ENCODE measurements at regions not wholly inside any gene's neighbourhood (a gene's known extent, or its start where the extent isn't known, plus 50 kb on each side); places are given as distances from the start of the nearest gene placed in this dataset.
"Not testable (repeated sequence)": the region's sequence is repeated elsewhere in the genome, so short reads cannot be mapped to it uniquely, and the experiment has no call there.

DNA sequence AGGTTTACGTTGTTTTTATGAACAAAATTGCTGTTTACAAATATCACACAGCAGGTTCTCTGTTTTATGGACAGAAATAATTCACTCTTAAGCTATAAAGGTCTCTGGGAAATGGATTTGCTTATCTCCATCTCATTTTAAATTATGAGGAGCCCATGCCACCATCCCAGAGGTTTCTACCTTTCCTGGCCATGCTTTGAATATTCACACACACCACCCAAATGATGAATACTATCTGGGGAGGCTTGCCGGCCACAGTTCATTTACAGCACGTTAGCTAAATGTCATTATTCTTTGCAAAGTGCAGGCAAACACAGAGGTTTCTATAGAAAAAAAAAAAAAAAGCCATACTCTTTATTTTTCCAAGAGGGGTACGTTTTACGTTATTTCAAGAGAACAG is 1446.7 kb downstream of the FAM181B start:
- Histone ChIP-seq H3K27me3 (ENCODE audit: control insufficient read depth in 3 of 3, insufficient read depth in 3 of 3, low read depth in 1 of 3, low read length in 3 of 3) (no peaks in the 10 kb centered on the region), H3K4me1 (ENCODE audit: control insufficient read depth in 2 of 2, insufficient read depth in 1 of 2, low read depth in 1 of 2, low read length in 2 of 2) (peaks cover 0 to 11% of the 10 kb centered on the region in 2 donors), H2BK15ac (ENCODE audit: low read length) (no peak overlapping the region), H3K79me1 (ENCODE audit: low read depth, low read length) (no peaks in the 10 kb centered on the region), H3K23ac (ENCODE audit: low read depth, low read length, poor library complexity) (no peak overlapping the region), H2BK120ac (ENCODE audit: low read depth, low read length) (no peak overlapping the region), H3K18ac (ENCODE audit: low read length) (no peak overlapping the region), H3K9me3 (replicated peaks in 1 of 2; ENCODE audit: control insufficient read depth in 2 of 2, insufficient read depth in 1 of 2, low read depth in 1 of 2, low read length in 2 of 2) (peaks cover 0 to 4% of the 10 kb centered on the region in 2 donors), H3K36me3 (replicated peaks in 1 of 2; ENCODE audit: control insufficient read depth in 2 of 2, insufficient read depth in 2 of 2, low read length in 2 of 2) (no peaks in the 10 kb centered on the region), H3K27ac (replicated peaks; ENCODE audit: low read length) (no peak overlapping the region), H3K4ac (ENCODE audit: low read length) (no peak overlapping the region), H3K14ac (ENCODE audit: low read length) (no peak overlapping the region), H2BK5ac (ENCODE audit: low read length) (no peak overlapping the region), H3K4me2 (ENCODE audit: insufficient read depth, low read length, poor library complexity, severe bottlenecking) (no peak overlapping the region), H3K9ac (ENCODE audit: low read depth, low read length, poor library complexity) (no peak overlapping the region), H4K91ac (ENCODE audit: low read depth, low read length, poor library complexity) (no peak overlapping the region), H2AK5ac (ENCODE audit: low read depth, low read length) (no peak overlapping the region), H4K8ac (ENCODE audit: low read depth, low read length) (no peak overlapping the region), H2AFZ (ENCODE audit: low read length) (no peak overlapping the region), H3K4me3 (ENCODE audit: low read length in 2 of 2) (no peak overlapping the region), H2BK12ac (ENCODE audit: low read length) (no peak overlapping the region)
- WGBS, 2 donors (ENCODE audit: extremely low coverage in 2 of 2, insufficient read length in 2 of 2, insufficient replicate concordance in 1 of 2): no CpG with 5 or more reads among the region's 5 CpGs
- no peak for DNase-seq (ENCODE audit: low spot score)

DNA sequence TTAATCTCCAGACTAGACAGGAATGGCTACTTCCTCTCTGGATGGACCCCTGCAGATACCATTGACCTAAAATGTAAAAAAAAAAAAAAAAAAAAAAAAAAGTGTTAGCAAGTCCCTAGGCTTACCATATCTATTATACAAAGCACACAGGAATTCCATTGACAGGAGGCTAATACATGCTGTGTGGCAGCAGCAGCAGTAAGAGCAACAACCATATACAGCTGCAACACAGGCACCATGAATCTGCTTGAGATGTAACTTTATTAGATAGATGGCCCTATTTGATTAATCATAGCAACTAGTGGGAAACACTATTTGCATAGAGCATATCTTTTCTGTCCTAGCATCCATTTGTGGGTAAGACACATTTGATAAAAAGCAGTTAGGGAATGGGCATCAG is 1447.1 kb downstream of the FAM181B start:
- H3K23ac ChIP-seq (ENCODE audit: low read depth, low read length, poor library complexity): no peak overlapping the region
- no peak overlapping the region for H2BK5ac ChIP-seq (ENCODE audit: low read length)
- H3K9me3 ChIP-seq (replicated peaks in 1 of 2; ENCODE audit: control insufficient read depth in 2 of 2, insufficient read depth in 1 of 2, low read depth in 1 of 2, low read length in 2 of 2): peaks cover 0 to 4% of the 10 kb centered on the region in 2 donors
- no peak overlapping the region for H2BK15ac ChIP-seq (ENCODE audit: low read length)
- no peak overlapping the region for H3K4ac ChIP-seq (ENCODE audit: low read length)
- H3K4me3 ChIP-seq (ENCODE audit: low read length in 2 of 2): no peak overlapping the region
- H3K18ac ChIP-seq (ENCODE audit: low read length): no peak overlapping the region
- H3K79me1 ChIP-seq (ENCODE audit: low read depth, low read length): no peaks in the 10 kb centered on the region
- H3K27me3 ChIP-seq (ENCODE audit: control insufficient read depth in 3 of 3, insufficient read depth in 3 of 3, low read depth in 1 of 3, low read length in 3 of 3): no peaks in the 10 kb centered on the region
- H3K14ac ChIP-seq (ENCODE audit: low read length): no peak overlapping the region
- H3K4me1 ChIP-seq (ENCODE audit: control insufficient read depth in 2 of 2, insufficient read depth in 1 of 2, low read depth in 1 of 2, low read length in 2 of 2): peaks cover 0 to 11% of the 10 kb centered on the region in 2 donors
- H2BK120ac ChIP-seq (ENCODE audit: low read depth, low read length): no peak overlapping the region
- H3K4me2 ChIP-seq (ENCODE audit: insufficient read depth, low read length, poor library complexity, severe bottlenecking): no peak overlapping the region
- H2AK5ac ChIP-seq (ENCODE audit: low read depth, low read length): no peak overlapping the region
- no peak overlapping the region for H4K91ac ChIP-seq (ENCODE audit: low read depth, low read length, poor library complexity)
- no peak overlapping the region for H3K27ac ChIP-seq (replicated peaks; ENCODE audit: low read length)
- H4K8ac ChIP-seq (ENCODE audit: low read depth, low read length): no peak overlapping the region
- H3K9ac ChIP-seq (ENCODE audit: low read depth, low read length, poor library complexity): no peak overlapping the region
- no peak overlapping the region for H2BK12ac ChIP-seq (ENCODE audit: low read length)
- no peak overlapping the region for H2AFZ ChIP-seq (ENCODE audit: low read length)
- DNase-seq (ENCODE audit: low spot score): no peak
- H3K36me3 ChIP-seq (replicated peaks in 1 of 2; ENCODE audit: control insufficient read depth in 2 of 2, insufficient read depth in 2 of 2, low read length in 2 of 2): no peaks in the 10 kb centered on the region

DNA sequence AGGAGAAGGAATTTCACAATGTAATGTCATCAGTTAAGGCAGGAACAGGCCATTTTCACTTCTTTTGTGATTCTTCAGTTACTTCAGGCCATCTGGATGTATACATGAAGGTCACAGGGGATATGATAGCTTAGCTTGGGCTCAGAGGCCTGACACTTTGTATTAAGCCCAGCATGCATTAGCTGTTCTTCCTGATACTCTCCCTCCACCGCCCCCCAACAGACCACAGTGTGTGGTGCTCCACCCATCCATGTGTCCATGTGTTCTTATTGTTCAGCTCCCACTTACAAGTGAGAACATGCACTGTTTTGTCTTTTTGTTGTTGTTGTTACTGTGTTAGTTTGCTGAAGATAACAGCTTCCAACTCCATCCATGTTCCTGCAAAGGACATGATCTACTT is 1453.4 kb downstream of the FAM181B start:
- not testable (repeated sequence) for H2AFZ ChIP-seq (ENCODE audit: low read length); H2BK5ac ChIP-seq (ENCODE audit: low read length); H3K18ac ChIP-seq (ENCODE audit: low read length); H3K4me1 ChIP-seq (ENCODE audit: control insufficient read depth in 2 of 2, insufficient read depth in 1 of 2, low read depth in 1 of 2, low read length in 2 of 2); H2BK15ac ChIP-seq (ENCODE audit: low read length); H3K9me3 ChIP-seq (replicated peaks in 1 of 2; ENCODE audit: control insufficient read depth in 2 of 2, insufficient read depth in 1 of 2, low read depth in 1 of 2, low read length in 2 of 2); H2BK120ac ChIP-seq (ENCODE audit: low read depth, low read length); H3K23ac ChIP-seq (ENCODE audit: low read depth, low read length, poor library complexity); DNase-seq (ENCODE audit: low spot score); H3K14ac ChIP-seq (ENCODE audit: low read length); H2AK5ac ChIP-seq (ENCODE audit: low read depth, low read length); H3K4me2 ChIP-seq (ENCODE audit: insufficient read depth, low read length, poor library complexity, severe bottlenecking); H3K27me3 ChIP-seq (ENCODE audit: control insufficient read depth in 3 of 3, insufficient read depth in 3 of 3, low read depth in 1 of 3, low read length in 3 of 3); H3K4ac ChIP-seq (ENCODE audit: low read length); H3K79me1 ChIP-seq (ENCODE audit: low read depth, low read length); H3K36me3 ChIP-seq (replicated peaks in 1 of 2; ENCODE audit: control insufficient read depth in 2 of 2, insufficient read depth in 2 of 2, low read length in 2 of 2); H3K27ac ChIP-seq (replicated peaks; ENCODE audit: low read length); H4K8ac ChIP-seq (ENCODE audit: low read depth, low read length); H4K91ac ChIP-seq (ENCODE audit: low read depth, low read length, poor library complexity); H2BK12ac ChIP-seq (ENCODE audit: low read length); H3K9ac ChIP-seq (ENCODE audit: low read depth, low read length, poor library complexity); H3K4me3 ChIP-seq (ENCODE audit: low read length in 2 of 2)
- no CpG with 5 or more reads among the region's 1 CpG for WGBS, 2 donors (ENCODE audit: extremely low coverage in 2 of 2, insufficient read length in 2 of 2, insufficient replicate concordance in 1 of 2)

DNA sequence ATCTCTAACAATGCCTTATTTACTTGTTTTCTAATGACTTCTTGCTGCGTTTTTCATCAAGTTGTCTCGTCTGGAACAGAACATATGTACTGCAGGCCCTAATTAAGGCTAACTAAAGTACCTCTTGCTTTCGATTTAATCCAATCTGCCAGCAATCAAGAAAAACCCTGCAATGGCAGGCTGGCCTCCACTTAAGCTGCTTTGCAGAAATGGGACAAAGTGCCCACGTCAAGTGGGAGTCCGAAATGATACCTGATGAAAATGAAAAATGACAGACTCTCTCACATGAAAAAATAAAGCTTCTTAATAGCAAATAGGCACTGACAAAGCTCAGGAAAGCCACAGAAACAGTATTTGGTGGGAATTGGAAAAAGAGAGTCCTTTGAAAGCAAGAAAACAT is 1454.7 kb downstream of the FAM181B start:
- H2AFZ ChIP-seq (ENCODE audit: low read length): no peak overlapping the region
- H3K36me3 ChIP-seq (replicated peaks in 1 of 2; ENCODE audit: control insufficient read depth in 2 of 2, insufficient read depth in 2 of 2, low read length in 2 of 2): no peaks in the 10 kb centered on the region
- peaks cover 0 to 3% of the 10 kb centered on the region in 2 donors for H3K9me3 ChIP-seq (replicated peaks in 1 of 2; ENCODE audit: control insufficient read depth in 2 of 2, insufficient read depth in 1 of 2, low read depth in 1 of 2, low read length in 2 of 2)
- H4K91ac ChIP-seq (ENCODE audit: low read depth, low read length, poor library complexity): no peak overlapping the region
- H2BK120ac ChIP-seq (ENCODE audit: low read depth, low read length): no peak overlapping the region
- no peak overlapping the region for H2BK12ac ChIP-seq (ENCODE audit: low read length)
- no peak overlapping the region for H2BK15ac ChIP-seq (ENCODE audit: low read length)
- DNase-seq (ENCODE audit: low spot score): no peak
- H3K27ac ChIP-seq (replicated peaks; ENCODE audit: low read length): no peak overlapping the region
- H3K4me1 ChIP-seq (ENCODE audit: control insufficient read depth in 2 of 2, insufficient read depth in 1 of 2, low read depth in 1 of 2, low read length in 2 of 2): no peaks in the 10 kb centered on the region
- no peak overlapping the region for H2BK5ac ChIP-seq (ENCODE audit: low read length)
- H4K8ac ChIP-seq (ENCODE audit: low read depth, low read length): no peak overlapping the region
- H3K4ac ChIP-seq (ENCODE audit: low read length): no peak overlapping the region
- no peak overlapping the region for H3K9ac ChIP-seq (ENCODE audit: low read depth, low read length, poor library complexity)
- no peak overlapping the region for H3K23ac ChIP-seq (ENCODE audit: low read depth, low read length, poor library complexity)
- H3K27me3 ChIP-seq (ENCODE audit: control insufficient read depth in 3 of 3, insufficient read depth in 3 of 3, low read depth in 1 of 3, low read length in 3 of 3): no peaks in the 10 kb centered on the region
- H3K79me1 ChIP-seq (ENCODE audit: low read depth, low read length): no peaks in the 10 kb centered on the region
- WGBS, 2 donors (ENCODE audit: extremely low coverage in 2 of 2, insufficient read length in 2 of 2, insufficient replicate concordance in 1 of 2): no CpG with 5 or more reads among the region's 5 CpGs
- no peak overlapping the region for H3K14ac ChIP-seq (ENCODE audit: low read length)
- H3K18ac ChIP-seq (ENCODE audit: low read length): no peak overlapping the region
- no peak overlapping the region for H3K4me2 ChIP-seq (ENCODE audit: insufficient read depth, low read length, poor library complexity, severe bottlenecking)
- no peak overlapping the region for H3K4me3 ChIP-seq (ENCODE audit: low read length in 2 of 2)
- H2AK5ac ChIP-seq (ENCODE audit: low read depth, low read length): no peak overlapping the region
